ENCODE measurements at regions not wholly inside any gene's neighbourhood (a gene's known extent, or its start where the extent isn't known, plus 50 kb on each side); places are given as distances from the start of the nearest gene placed in this dataset.

GRCh38 chr12:130088504-130088903, 73.8 kb upstream of the FZD10 start:
- TF ChIP-seq, protein P1, sequence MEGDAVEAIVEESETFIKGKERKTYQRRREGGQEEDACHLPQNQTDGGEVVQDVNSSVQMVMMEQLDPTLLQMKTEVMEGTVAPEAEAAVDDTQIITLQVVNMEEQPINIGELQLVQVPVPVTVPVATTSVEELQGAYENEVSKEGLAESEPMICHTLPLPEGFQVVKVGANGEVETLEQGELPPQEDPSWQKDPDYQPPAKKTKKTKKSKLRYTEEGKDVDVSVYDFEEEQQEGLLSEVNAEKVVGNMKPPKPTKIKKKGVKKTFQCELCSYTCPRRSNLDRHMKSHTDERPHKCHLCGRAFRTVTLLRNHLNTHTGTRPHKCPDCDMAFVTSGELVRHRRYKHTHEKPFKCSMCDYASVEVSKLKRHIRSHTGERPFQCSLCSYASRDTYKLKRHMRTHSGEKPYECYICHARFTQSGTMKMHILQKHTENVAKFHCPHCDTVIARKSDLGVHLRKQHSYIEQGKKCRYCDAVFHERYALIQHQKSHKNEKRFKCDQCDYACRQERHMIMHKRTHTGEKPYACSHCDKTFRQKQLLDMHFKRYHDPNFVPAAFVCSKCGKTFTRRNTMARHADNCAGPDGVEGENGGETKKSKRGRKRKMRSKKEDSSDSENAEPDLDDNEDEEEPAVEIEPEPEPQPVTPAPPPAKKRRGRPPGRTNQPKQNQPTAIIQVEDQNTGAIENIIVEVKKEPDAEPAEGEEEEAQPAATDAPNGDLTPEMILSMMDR (IDR thresholded peaks at IDR 0.05): no peak
- TF ChIP-seq EP300 (IDR thresholded peaks at IDR 0.05) (no peak), POLR2A (IDR thresholded peaks at IDR 0.05) (no peak), POLR2AphosphoS5 (IDR thresholded peaks at IDR 0.05) (no peak)
